GM12865 (cell line): ENCODE measurements at regions not wholly inside any gene's neighbourhood (a gene's known extent, or its start where the extent isn't known, plus 50 kb on each side); places are given as distances from the start of the nearest gene placed in this dataset.

Source experiments
- DNase-seq: peaks from one replicate; pipeline ENCODE4 v3.0.0; 2010; ENCODE audit warnings: low read depth
- H3K4me3 ChIP-seq: 2 replicates; pipeline ENCODE4 v1.5.1; 2011; ENCODE audit warnings: mild to moderate bottlenecking, low read depth, low read length, control low read depth
- TF ChIP-seq, protein P1 (sequence below): IDR thresholded peaks from 2 replicates; pipeline ENCODE4 v1.5.1; 2011; ENCODE audit warnings: low read length, control low read depth, low read depth, inconsistent platforms; ENCODE audit not compliant: insufficient read depth; ENCODE audit errors: missing control alignments

DNA sequence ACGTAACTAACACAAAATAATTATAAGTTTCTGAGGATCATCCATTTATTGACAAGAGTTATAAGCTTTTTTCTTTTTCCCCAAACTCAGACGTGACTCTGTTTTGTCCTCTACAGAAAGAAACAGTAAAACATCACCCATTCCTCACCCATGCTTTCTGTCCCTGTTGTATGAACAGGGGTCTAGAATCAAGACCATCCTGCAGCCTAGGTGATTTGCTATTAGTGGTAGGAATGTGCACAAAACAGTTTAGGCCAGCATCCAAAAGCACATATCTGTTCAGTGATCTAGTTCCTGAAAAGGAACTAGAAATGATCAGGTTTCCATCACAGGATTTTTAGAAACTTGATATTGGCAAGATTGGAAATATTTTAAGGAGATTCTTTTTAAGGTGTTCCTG, 527.6 kb downstream of the SOX2 start:
- H3K4me3 ChIP-seq, result no peak overlapping the region
- no peak for DNase-seq
- TF ChIP-seq, protein P1, sequence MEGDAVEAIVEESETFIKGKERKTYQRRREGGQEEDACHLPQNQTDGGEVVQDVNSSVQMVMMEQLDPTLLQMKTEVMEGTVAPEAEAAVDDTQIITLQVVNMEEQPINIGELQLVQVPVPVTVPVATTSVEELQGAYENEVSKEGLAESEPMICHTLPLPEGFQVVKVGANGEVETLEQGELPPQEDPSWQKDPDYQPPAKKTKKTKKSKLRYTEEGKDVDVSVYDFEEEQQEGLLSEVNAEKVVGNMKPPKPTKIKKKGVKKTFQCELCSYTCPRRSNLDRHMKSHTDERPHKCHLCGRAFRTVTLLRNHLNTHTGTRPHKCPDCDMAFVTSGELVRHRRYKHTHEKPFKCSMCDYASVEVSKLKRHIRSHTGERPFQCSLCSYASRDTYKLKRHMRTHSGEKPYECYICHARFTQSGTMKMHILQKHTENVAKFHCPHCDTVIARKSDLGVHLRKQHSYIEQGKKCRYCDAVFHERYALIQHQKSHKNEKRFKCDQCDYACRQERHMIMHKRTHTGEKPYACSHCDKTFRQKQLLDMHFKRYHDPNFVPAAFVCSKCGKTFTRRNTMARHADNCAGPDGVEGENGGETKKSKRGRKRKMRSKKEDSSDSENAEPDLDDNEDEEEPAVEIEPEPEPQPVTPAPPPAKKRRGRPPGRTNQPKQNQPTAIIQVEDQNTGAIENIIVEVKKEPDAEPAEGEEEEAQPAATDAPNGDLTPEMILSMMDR, result no peak

DNA sequence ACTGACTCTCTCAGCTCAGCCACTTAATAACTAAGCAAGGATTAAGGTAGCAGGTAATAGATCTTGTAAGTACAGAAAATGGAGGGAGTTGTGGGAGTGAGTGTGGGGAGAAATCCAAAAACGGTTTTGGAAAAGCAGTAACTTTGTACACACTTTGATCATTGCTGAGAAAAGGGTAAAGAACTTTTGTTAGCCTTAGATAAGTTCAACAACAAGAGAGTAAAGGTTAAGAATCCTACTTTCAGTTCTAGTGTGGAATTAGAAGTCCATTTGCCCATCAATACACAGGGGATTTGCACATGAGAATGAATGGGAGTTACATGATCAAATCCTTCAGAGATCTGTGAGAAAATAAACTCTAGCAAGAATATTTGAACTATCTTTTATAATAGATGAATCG, 528.7 kb downstream of the SOX2 start:
- TF ChIP-seq, protein P1, result no peak
- no peak for DNase-seq
- no peak overlapping the region for H3K4me3 ChIP-seq

DNA sequence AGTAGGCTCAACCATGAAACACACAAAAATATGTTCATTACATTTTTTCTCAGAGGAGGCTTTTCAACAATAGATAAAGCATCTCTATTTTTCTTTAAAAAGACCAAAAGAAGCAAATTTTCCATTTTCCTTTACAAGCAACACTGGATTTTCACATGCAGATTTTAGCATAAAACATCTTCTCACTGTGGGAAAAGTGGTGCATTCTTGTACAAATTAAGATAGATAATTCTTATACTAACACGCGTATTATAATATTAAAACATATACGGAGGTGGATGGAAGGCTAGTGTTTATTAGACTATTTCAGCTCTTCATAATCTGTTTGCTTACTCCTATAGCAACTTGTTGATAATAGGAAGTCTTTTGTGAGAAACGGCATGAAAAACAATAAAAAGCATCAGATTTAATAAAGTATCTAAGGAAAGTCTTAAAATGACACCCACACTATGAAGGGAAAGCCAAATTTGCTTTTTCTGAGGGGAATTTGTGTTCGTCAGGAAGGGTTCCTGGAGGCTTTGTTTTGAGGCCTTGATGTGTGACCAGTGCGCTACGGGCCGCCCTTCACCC, 529.6 kb downstream of the SOX2 start:
- TF ChIP-seq, protein P1, result no peak
- no peak overlapping the region for H3K4me3 ChIP-seq
- DNase-seq, result no peak

DNA sequence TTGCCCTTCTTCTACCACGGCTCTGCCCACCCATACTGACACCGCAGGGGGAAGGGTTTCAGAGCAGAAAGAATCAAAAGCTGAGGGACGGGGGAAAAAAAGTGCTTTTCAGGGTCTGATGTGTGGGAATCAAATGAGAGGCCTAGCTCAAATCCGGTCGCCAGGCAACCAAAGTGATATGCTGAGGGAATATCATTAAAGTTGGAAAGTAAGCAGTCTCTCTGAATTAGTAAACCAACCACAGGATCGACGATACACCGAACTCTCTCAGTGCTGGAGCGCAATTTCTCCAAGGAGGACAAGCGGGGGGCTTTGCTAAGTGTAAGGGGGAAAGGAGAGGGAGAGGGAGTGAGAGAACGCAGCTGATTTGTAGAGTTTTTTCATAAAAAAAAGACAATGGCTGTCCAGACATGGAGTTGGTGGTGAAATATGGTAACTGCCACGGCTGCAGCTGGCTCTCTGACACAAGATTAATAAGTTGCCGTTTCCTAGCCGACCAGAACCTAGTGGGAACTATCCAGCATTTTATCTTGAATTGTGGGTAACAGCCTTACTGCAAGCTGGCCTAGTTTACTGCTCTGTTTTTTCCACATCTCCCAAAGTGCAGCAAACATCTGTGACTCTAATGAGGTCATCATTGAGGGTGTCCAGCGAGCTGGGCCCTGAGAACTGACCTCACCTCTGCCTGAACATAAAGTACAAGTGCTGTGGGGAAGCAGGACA, 530.2 kb downstream of the SOX2 start:
- no peak for DNase-seq
- TF ChIP-seq, protein P1, result no peak
- H3K4me3 ChIP-seq, result no peak overlapping the region

DNA sequence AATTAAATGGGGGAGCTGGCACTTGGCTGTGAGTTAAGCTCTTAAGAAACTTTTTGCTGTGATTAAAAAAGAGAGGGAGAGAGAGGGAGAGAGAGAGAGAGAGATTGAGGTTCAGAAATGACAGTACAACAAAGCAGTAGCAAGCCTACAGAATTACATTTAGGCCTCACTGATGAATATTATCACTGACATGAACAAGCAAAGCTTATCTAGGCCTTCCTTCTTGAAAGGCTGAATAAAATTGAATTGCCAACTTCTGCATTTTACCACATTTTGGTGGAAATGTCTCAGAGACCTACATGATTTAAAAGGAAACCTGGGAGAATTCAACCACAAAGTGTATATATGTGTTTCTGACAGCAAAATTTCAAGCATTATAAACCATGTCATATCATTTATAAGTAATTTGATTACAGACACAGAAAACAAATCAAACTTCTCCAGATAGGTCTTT, 530.8 kb downstream of the SOX2 start:
- TF ChIP-seq, protein P1, result no peak
- DNase-seq, result no peak
- H3K4me3 ChIP-seq, result no peak overlapping the region

DNA sequence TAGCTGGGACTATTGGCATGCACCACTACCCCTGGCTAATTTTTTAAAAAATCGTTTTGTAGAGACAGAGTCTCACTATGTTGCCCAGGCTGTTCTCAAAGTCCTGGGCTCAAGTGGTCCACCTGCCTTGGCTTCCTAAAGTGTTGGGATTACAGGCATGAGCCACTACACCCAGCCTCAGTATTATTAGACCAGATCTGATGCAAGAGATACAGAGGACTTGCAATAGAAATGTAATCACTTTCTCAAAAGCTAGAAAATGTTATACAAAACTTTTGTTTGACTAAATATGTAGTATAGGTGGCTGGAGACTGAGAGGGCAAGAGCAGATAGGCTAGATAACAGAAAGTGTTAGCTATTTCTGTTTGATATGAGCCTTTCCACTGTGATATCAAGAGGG, 531.9 kb downstream of the SOX2 start:
- no peak overlapping the region for H3K4me3 ChIP-seq
- DNase-seq, result no peak
- TF ChIP-seq, protein P1, result no peak
